Heart left ventricle (tissue), 13 donors: ENCODE measurements at regions not wholly inside any gene's neighbourhood (a gene's known extent, or its start where the extent isn't known, plus 50 kb on each side); places are given as distances from the start of the nearest gene placed in this dataset.

Source experiments
- POLR2A ChIP-seq, 2 donors: fragments of 450-650 bp; IDR thresholded peaks; one replicate each; pipeline ENCODE4 v1.6.1; 2017; ENCODE audit warnings: antibody characterized with exemption in 2 of 2, mild to moderate bottlenecking in 2 of 2, moderate library complexity in 2 of 2
- TF ChIP-seq, protein P1 (sequence below), 12 donors: fragments of 200-600 bp; sonication (generic) in 4 of 12; IDR thresholded peaks; one replicate each; pipeline versions ENCODE4 v1.5.0 to v1.8.0; 2018 to 2022; ENCODE audit warnings: antibody characterized with exemption in 12 of 12, mild to moderate bottlenecking in 5 of 12
- donor health status: ischemic (EF 13 %, LVEDD 7.1; RV severe dilation, severe dysfunction).
- donor health status: DM: no; HTN: yes; CAD: no.
- donor health status: DM: no; HTN: no; CAD: no.
- donor health status: ischemic (EF 25% LVEDD 6.9; RV normal size, moderate dysfunction).
- donor health status: ischemic (EF 25% LVEDD 5.7; RV mildly dilated, moderate dysfunction).
- donor health status: ischemic (EF 35%, LVEDD 5.7; RV mildly dilated, moderate dysfunction).
- donor health status: nonischemic (EF 11% LVEDD 7.7; RV severe dilation, severe dysfunction).
- donor health status: DM: yes; HTN: yes; CAD: no.
- donor health status: PGD.
- donor health status: ischemic (EF 29% LVEDD 5.4; RV normal size, mild dysfunction).
- donor health status: nonischemic (EF 23%, LVEDD 6.1; RV moderate dilation, normal function).

DNA sequence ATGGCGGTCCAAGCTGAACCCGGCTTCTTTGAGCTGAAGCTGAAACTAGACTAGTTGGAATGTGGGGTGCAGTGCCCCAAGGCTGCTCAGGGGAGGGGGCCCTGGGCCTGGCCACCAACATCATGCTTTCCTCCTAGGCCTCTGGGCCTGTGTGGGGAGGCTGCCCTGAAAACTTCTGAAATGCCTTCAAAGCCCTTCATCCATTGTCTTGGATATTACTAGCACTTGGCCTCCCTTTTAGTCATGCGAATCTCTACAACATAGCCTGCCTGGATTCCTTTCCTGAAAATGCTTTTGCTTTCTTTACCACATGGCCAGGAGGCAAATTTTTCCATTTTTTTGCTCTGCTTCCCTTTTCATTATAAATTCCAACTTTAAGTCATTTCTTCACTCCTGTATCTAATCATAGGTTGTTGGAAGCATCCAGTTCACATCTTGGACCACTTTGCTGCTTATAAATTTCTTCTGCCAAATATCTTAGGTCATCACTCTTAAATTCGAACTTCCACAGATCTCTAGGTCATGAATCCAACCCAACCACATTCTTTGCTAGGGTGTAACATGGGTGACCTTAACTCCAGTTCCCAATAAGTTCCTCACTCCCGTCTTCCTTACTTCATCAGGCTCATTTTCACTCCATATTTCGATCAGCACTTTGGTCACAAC lies 103.4 kb downstream of the DDIT4L start:
- no peak for TF ChIP-seq POLR2A (IDR thresholded peaks at IDR 0.05)
- TF ChIP-seq, protein P1, sequence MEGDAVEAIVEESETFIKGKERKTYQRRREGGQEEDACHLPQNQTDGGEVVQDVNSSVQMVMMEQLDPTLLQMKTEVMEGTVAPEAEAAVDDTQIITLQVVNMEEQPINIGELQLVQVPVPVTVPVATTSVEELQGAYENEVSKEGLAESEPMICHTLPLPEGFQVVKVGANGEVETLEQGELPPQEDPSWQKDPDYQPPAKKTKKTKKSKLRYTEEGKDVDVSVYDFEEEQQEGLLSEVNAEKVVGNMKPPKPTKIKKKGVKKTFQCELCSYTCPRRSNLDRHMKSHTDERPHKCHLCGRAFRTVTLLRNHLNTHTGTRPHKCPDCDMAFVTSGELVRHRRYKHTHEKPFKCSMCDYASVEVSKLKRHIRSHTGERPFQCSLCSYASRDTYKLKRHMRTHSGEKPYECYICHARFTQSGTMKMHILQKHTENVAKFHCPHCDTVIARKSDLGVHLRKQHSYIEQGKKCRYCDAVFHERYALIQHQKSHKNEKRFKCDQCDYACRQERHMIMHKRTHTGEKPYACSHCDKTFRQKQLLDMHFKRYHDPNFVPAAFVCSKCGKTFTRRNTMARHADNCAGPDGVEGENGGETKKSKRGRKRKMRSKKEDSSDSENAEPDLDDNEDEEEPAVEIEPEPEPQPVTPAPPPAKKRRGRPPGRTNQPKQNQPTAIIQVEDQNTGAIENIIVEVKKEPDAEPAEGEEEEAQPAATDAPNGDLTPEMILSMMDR (IDR thresholded peaks at IDR 0.05): no peak
